GM12891 (cell line): ENCODE measurements at regions not wholly inside any gene's neighbourhood (a gene's known extent, or its start where the extent isn't known, plus 50 kb on each side); places are given as distances from the start of the nearest gene placed in this dataset.

Experiments
- POLR2A ChIP-seq: IDR thresholded peaks from 2 replicates; pipeline ENCODE4 v1.6.1; 2011; ENCODE audit warnings: low read depth, low read length, control low read depth
- POLR2AphosphoS5 ChIP-seq: IDR thresholded peaks from 2 replicates; pipeline ENCODE4 v1.6.1; 2011; ENCODE audit warnings: low read depth, low read length, control low read depth
- POU2F2 ChIP-seq: IDR thresholded peaks from 2 replicates; pipeline ENCODE4 v1.6.1; 2011; ENCODE audit warnings: low read depth, mild to moderate bottlenecking, control low read depth, low read length, moderate library complexity
- SPI1 ChIP-seq: IDR thresholded peaks from 2 replicates; pipeline ENCODE4 v1.6.1; 2011; ENCODE audit warnings: low read depth, low read length, control low read depth
- TAF1 ChIP-seq: IDR thresholded peaks from 2 replicates; pipeline ENCODE4 v1.6.1; 2011; ENCODE audit warnings: low read depth, low read length, control low read depth

DNA sequence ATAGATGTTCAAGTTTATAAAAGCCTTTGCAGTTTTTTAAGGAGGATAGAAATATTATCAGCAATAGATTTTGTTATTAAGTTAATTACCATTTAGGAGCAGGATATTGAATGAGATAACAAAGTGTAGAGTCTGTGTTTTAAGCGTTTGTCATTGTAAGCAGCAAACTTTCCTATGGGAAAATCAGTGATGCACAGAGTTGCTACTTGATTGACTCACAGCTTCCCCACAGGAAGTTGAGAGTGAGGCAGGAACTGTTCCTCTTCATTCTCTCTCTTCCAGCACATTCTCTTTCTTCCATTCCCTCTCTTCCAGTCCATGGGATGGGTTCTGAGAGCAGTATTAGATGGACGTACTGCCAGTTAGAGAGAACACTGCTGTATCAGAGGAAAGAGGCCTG, 867.7 kb upstream of the AGA start:
- no peak for TF ChIP-seq POLR2A
- TF ChIP-seq TAF1, result no peak
- no peak for TF ChIP-seq POLR2AphosphoS5
- TF ChIP-seq POU2F2, result no peak
- TF ChIP-seq SPI1, result no peak
